ENCODE measurements at regions not wholly inside any gene's neighbourhood (a gene's known extent, or its start where the extent isn't known, plus 50 kb on each side); places are given as distances from the start of the nearest gene placed in this dataset.

DNA sequence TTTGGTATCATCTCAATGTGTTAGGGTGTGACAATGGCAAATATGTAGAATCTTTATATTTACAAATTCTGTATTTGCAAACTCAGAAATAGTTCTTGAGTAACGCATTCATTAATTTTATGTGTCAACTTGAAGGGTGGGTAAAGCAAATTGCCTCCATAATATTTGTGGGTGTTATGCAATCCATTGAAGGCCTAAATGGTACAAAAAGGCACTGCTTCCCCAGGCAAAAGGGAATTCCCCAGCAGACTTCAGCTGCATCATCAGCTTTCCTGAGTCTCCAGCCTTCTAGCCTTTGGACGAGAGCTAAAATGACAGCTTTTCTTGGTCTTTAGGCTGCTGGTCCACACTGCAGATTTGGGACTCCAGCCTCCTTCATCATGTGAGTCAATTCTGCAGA lies 292.2 kb upstream of the PCDH7 start:
- TF ChIP-seq YY1 (IDR thresholded peaks at IDR 0.05; ENCODE audit: low read depth, low read length) = no peak
- TF ChIP-seq, protein P1, sequence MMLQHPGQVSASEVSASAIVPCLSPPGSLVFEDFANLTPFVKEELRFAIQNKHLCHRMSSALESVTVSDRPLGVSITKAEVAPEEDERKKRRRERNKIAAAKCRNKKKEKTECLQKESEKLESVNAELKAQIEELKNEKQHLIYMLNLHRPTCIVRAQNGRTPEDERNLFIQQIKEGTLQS (IDR thresholded peaks at IDR 0.05; ENCODE audit: insufficient read depth, low read depth, low read length) = no peak
- TF ChIP-seq, protein P2, sequence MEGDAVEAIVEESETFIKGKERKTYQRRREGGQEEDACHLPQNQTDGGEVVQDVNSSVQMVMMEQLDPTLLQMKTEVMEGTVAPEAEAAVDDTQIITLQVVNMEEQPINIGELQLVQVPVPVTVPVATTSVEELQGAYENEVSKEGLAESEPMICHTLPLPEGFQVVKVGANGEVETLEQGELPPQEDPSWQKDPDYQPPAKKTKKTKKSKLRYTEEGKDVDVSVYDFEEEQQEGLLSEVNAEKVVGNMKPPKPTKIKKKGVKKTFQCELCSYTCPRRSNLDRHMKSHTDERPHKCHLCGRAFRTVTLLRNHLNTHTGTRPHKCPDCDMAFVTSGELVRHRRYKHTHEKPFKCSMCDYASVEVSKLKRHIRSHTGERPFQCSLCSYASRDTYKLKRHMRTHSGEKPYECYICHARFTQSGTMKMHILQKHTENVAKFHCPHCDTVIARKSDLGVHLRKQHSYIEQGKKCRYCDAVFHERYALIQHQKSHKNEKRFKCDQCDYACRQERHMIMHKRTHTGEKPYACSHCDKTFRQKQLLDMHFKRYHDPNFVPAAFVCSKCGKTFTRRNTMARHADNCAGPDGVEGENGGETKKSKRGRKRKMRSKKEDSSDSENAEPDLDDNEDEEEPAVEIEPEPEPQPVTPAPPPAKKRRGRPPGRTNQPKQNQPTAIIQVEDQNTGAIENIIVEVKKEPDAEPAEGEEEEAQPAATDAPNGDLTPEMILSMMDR (IDR thresholded peaks at IDR 0.05; ENCODE audit: control extremely low read depth in 1 of 3, insufficient read depth in 1 of 3, low read depth in 1 of 3, low read length in 3 of 3) = no peak
